ENCODE measurements at regions not wholly inside any gene's neighbourhood (a gene's known extent, or its start where the extent isn't known, plus 50 kb on each side); places are given as distances from the start of the nearest gene placed in this dataset.

GRCh38 chr2:64826703-64827102, 162.5 kb upstream of the SLC1A4 start:
- TF ChIP-seq, protein P1, sequence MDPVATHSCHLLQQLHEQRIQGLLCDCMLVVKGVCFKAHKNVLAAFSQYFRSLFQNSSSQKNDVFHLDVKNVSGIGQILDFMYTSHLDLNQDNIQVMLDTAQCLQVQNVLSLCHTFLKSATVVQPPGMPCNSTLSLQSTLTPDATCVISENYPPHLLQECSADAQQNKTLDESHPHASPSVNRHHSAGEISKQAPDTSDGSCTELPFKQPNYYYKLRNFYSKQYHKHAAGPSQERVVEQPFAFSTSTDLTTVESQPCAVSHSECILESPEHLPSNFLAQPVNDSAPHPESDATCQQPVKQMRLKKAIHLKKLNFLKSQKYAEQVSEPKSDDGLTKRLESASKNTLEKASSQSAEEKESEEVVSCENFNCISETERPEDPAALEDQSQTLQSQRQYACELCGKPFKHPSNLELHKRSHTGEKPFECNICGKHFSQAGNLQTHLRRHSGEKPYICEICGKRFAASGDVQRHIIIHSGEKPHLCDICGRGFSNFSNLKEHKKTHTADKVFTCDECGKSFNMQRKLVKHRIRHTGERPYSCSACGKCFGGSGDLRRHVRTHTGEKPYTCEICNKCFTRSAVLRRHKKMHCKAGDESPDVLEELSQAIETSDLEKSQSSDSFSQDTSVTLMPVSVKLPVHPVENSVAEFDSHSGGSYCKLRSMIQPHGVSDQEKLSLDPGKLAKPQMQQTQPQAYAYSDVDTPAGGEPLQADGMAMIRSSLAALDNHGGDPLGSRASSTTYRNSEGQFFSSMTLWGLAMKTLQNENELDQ (tag by site-specific recombination; IDR thresholded peaks at IDR 0.05; ENCODE audit: low read depth): no peak
- TF ChIP-seq ATF2 (tag by site-specific recombination; IDR thresholded peaks at IDR 0.05; ENCODE audit: low read depth): no peak
- TF ChIP-seq OSR2 (tag by site-specific recombination; IDR thresholded peaks at IDR 0.05): no peak
- TF ChIP-seq CTCF (tag by site-specific recombination; IDR thresholded peaks at IDR 0.05): no peak
- no peak for TF ChIP-seq MZF1 (tag by site-specific recombination; IDR thresholded peaks at IDR 0.05; ENCODE audit: borderline replicate concordance)

Data from HEK293 (cell line).